OCI-LY3 (cell line): ENCODE measurements at regions not wholly inside any gene's neighbourhood (a gene's known extent, or its start where the extent isn't known, plus 50 kb on each side); places are given as distances from the start of the nearest gene placed in this dataset.

Experiments used
- H2AFZ ChIP-seq: fragments of 200-600, 300-600 bp; shearing (Covaris generic); 2 replicates; pipeline ENCODE4 v1.6.0; 2014; ENCODE audit warnings: antibody characterized with exemption, low read depth, low read length
- H3K27ac ChIP-seq: fragments of 200-600, 300-600 bp; sonication (generic); 2 replicates; pipeline ENCODE4 v1.5.1; 2014; ENCODE audit warnings: mild to moderate bottlenecking, low read length, moderate library complexity, mixed read lengths
- H3K27me3 ChIP-seq: fragments of 200-600, 300-600 bp; sonication (generic); 2 replicates; pipeline ENCODE4 v1.6.1; 2014; ENCODE audit warnings: low read depth, low read length, mixed read lengths
- H3K36me3 ChIP-seq: fragments of 200-600, 300-600 bp; sonication (generic); replicated peaks from 2 replicates; pipeline ENCODE3; 2014; ENCODE audit warnings: low read depth, low read length, mixed read lengths
- H3K4me1 ChIP-seq: fragments of 300-600, 200-600 bp; sonication (generic); 2 replicates; pipeline ENCODE4 v1.6.1; 2014; ENCODE audit warnings: low read length, mixed read lengths
- H3K4me2 ChIP-seq: fragments of 200-600, 300-600 bp; sonication (generic); 2 replicates; pipeline ENCODE4 v1.6.1; 2014; ENCODE audit warnings: low read length, mixed read lengths
- H3K4me3 ChIP-seq: fragments of 300-600, 200-600 bp; sonication (generic); 2 replicates; pipeline ENCODE4 v1.5.1; 2014; ENCODE audit warnings: antibody characterized with exemption, mild to moderate bottlenecking, low read length, moderate library complexity
- H3K79me2 ChIP-seq: fragments of 300-600, 200-600 bp; shearing (Covaris generic); 2 replicates; pipeline ENCODE4 v1.6.1; 2014; ENCODE audit warnings: mild to moderate bottlenecking, low read length, mixed read lengths
- H3K9ac ChIP-seq: fragments of 300-600, 200-600 bp; shearing (Covaris generic); 2 replicates; pipeline ENCODE4 v1.6.0; 2014; ENCODE audit warnings: mild to moderate bottlenecking, low read length, moderate library complexity
- H3K9me3 ChIP-seq: fragments of 200-600, 300-600 bp; shearing (Covaris generic); 2 replicates; pipeline ENCODE4 v1.6.1; 2014; ENCODE audit warnings: low read length, mixed read lengths; ENCODE audit not compliant: insufficient read depth
- H4K20me1 ChIP-seq: fragments of 200-600, 300-600 bp; sonication (generic); 2 replicates; pipeline ENCODE4 v1.6.1; 2016; ENCODE audit warnings: low read length, mixed read lengths; ENCODE audit not compliant: insufficient read depth
- EZH2phosphoT487 ChIP-seq: fragments of 200-600 bp; shearing (Covaris generic); IDR thresholded peaks from 2 replicates; pipeline ENCODE4 v1.6.1; 2018; ENCODE audit warnings: antibody characterized with exemption, mixed run types, low read depth
- TF ChIP-seq, protein P1 (sequence below): fragments of 200-600, 300-600 bp; sonication (generic); IDR thresholded peaks from 2 replicates; pipeline ENCODE4 v1.5.1; 2014; ENCODE audit warnings: antibody characterized with exemption, low read length, low read depth

GRCh38 chr2:142316049-142316448 lies 185.2 kb upstream of the LRP1B start:
- Histone ChIP-seq H3K9me3 (0 out of 2 replicates have a peak, but pooled peaks cover 3% of the 10 kb centered on the region), H3K4me1 (no peaks in the 10 kb centered on the region), H3K79me2 (no peaks in the 10 kb centered on the region), H3K27me3 (no peaks in the 10 kb centered on the region), H3K4me3 (no peak overlapping the region), H4K20me1 (no peaks in the 10 kb centered on the region), H3K27ac (no peak overlapping the region), H3K36me3 (no peaks in the 10 kb centered on the region), H3K4me2 (no peak overlapping the region), H3K9ac (no peak overlapping the region), H2AFZ (no peak overlapping the region)
- TF ChIP-seq EZH2phosphoT487, result no peak
- TF ChIP-seq, protein P1, sequence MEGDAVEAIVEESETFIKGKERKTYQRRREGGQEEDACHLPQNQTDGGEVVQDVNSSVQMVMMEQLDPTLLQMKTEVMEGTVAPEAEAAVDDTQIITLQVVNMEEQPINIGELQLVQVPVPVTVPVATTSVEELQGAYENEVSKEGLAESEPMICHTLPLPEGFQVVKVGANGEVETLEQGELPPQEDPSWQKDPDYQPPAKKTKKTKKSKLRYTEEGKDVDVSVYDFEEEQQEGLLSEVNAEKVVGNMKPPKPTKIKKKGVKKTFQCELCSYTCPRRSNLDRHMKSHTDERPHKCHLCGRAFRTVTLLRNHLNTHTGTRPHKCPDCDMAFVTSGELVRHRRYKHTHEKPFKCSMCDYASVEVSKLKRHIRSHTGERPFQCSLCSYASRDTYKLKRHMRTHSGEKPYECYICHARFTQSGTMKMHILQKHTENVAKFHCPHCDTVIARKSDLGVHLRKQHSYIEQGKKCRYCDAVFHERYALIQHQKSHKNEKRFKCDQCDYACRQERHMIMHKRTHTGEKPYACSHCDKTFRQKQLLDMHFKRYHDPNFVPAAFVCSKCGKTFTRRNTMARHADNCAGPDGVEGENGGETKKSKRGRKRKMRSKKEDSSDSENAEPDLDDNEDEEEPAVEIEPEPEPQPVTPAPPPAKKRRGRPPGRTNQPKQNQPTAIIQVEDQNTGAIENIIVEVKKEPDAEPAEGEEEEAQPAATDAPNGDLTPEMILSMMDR, result no peak

GRCh38 chr2:142315346-142315745 lies 184.5 kb upstream of the LRP1B start:
- Histone ChIP-seq H3K4me1 (no peaks in the 10 kb centered on the region), H3K9ac (no peak overlapping the region), H3K4me3 (no peak overlapping the region), H3K36me3 (no peaks in the 10 kb centered on the region), H4K20me1 (no peaks in the 10 kb centered on the region), H2AFZ (no peak overlapping the region), H3K9me3 (0 out of 2 replicates have a peak, but pooled peaks cover under 1% of the 10 kb centered on the region), H3K4me2 (no peak overlapping the region), H3K79me2 (no peaks in the 10 kb centered on the region), H3K27me3 (no peaks in the 10 kb centered on the region), H3K27ac (no peak overlapping the region)
- TF ChIP-seq, protein P1, result no peak
- TF ChIP-seq EZH2phosphoT487, result no peak

GRCh38 chr2:142314164-142314563 lies 183.3 kb upstream of the LRP1B start:
- no peak overlapping the region for H3K4me3 ChIP-seq
- TF ChIP-seq, protein P1, result no peak
- TF ChIP-seq EZH2phosphoT487, result no peak
- H3K79me2 ChIP-seq, result no peaks in the 10 kb centered on the region
- no peak overlapping the region for H3K9ac ChIP-seq
- H2AFZ ChIP-seq, result no peak overlapping the region
- no peaks in the 10 kb centered on the region for H3K4me1 ChIP-seq
- no peak overlapping the region for H3K4me2 ChIP-seq
- H3K27me3 ChIP-seq, result no peaks in the 10 kb centered on the region
- no peaks in the 10 kb centered on the region for H3K9me3 ChIP-seq
- H3K36me3 ChIP-seq, result no peaks in the 10 kb centered on the region
- H3K27ac ChIP-seq, result no peak overlapping the region
- no peaks in the 10 kb centered on the region for H4K20me1 ChIP-seq

DNA sequence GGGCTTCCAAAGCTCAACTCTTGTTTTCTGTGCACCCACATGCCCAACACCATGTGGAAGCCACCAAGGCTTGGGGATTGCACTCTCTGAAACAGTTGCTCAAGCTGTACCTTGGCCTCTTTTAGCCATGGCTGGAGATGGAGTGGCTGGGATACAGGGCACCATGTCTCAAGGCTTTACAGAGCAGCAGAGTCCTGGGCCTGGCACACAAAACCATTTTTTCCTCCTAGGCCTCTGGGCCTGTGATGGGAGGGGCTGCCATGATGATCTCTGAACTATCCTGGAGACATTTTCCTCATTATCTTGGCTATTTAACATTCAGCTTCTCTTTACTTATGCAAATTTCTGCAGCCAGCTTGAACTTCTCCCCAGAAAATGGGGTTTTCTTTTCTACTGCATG lies 179.7 kb upstream of the LRP1B start:
- Histone ChIP-seq H3K36me3 (no peaks in the 10 kb centered on the region), H3K27me3 (no peaks in the 10 kb centered on the region), H4K20me1 (no peaks in the 10 kb centered on the region), H3K27ac (no peak overlapping the region), H3K9me3 (no peaks in the 10 kb centered on the region), H3K79me2 (no peaks in the 10 kb centered on the region), H3K4me2 (no peak overlapping the region), H3K4me3 (no peak overlapping the region), H3K9ac (no peak overlapping the region), H2AFZ (no peak overlapping the region), H3K4me1 (no peaks in the 10 kb centered on the region)
- TF ChIP-seq EZH2phosphoT487, result no peak
- TF ChIP-seq, protein P1, result no peak
